K562 (cell line): ENCODE measurements at regions not wholly inside any gene's neighbourhood (a gene's known extent, or its start where the extent isn't known, plus 50 kb on each side); places are given as distances from the start of the nearest gene placed in this dataset.

Experiments
- ATAC-seq: fragments of 200-7000 bp; cut with Tn5 transposase; 3 replicates; pipeline ENCODE4 v1.9.1; 2020; ENCODE audit warnings: moderate library complexity
- BruUV-seq: library from RNA; stranded (reverse); fragments of 400-500 nt; replicated peaks from 2 replicates; lab custom pipeline; 2021; lab: Mats Ljungman, UMichigan
- CTCF ChIA-PET: fragments of 300-600 bp; formaldehyde crosslinking; extraction: SDS; loops from one replicate; lab custom pipeline; 2021; ENCODE audit warnings: low intra/inter-chr PET ratio; lab: Yijun Ruan, JAX
- POLR2A ChIA-PET: fragments of 300-600, 350-650 bp; sonication (Branson Sonifier 250); formaldehyde crosslinking; extraction: SDS; loops from one replicate; lab custom pipeline; 2021; ENCODE audit warnings: antibody characterized with exemption, inconsistent platforms; lab: Yijun Ruan, JAX
- DNase-seq, 4 experiments: peaks; one replicate each; pipeline versions ENCODE4 v3.0.0 to v3.0.0-alpha.2; 2011 to 2018; ENCODE audit warnings: low spot score in 3 of 4, mixed read lengths in 3 of 4; ENCODE audit errors: extremely low read depth in 1 of 4
- FAIRE-seq: peaks from 2 replicates; lab custom pipeline; 2011; peaks lifted over from hg19 to GRCh38; lab: Jason Lieb, UNC
- H2AFZ ChIP-seq: 2 replicates; pipeline ENCODE4 v1.6.0; 2011; ENCODE audit warnings: low read depth, low read length, control low read depth, inconsistent platforms
- H3K27ac ChIP-seq: fragments of 200-600 bp; 3 replicates; pipeline ENCODE4 v1.8.0; 2011; ENCODE audit warnings: low read depth, mild to moderate bottlenecking, control low read depth, inconsistent platforms, low read length, moderate library complexity, mixed read lengths; ENCODE audit errors: extremely low read depth
- H3K27me3 ChIP-seq, 2 experiments: fragments of 300-600 bp in 1 of 2; 2 replicates in 1 of 2; 3 replicates in 1 of 2; pipeline versions ENCODE4 v1.6.0 to v1.8.0; 2011; ENCODE audit warnings: inconsistent platforms in 2 of 2, low read length in 2 of 2, mild to moderate bottlenecking in 1 of 2, mixed read lengths in 1 of 2, moderate library complexity in 1 of 2; ENCODE audit not compliant: control insufficient read depth in 2 of 2, insufficient read depth in 2 of 2
- H3K36me3 ChIP-seq: fragments of 300-600 bp; 3 replicates; pipeline ENCODE4 v1.8.0; 2011; ENCODE audit warnings: mild to moderate bottlenecking, low read length, inconsistent platforms; ENCODE audit not compliant: control insufficient read depth, insufficient read depth
- H3K4me1 ChIP-seq, 2 experiments: fragments of 200-600 bp in 1 of 2; replicated peaks in 1 of 2; 2 replicates in 1 of 2; 3 replicates in 1 of 2; pipeline versions ENCODE4 v1.5.1 to v1.8.0; 2011; ENCODE audit warnings: inconsistent platforms in 2 of 2, low read length in 2 of 2, mild to moderate bottlenecking in 1 of 2, mixed read lengths in 1 of 2, moderate library complexity in 1 of 2; ENCODE audit not compliant: control insufficient read depth in 2 of 2, insufficient read depth in 2 of 2
- H3K4me2 ChIP-seq: 2 replicates; pipeline ENCODE4 v1.6.1; 2011; ENCODE audit warnings: low read length, control low read depth, inconsistent platforms, mixed read lengths; ENCODE audit not compliant: insufficient read depth
- H3K4me3 ChIP-seq: fragments of 200-600 bp; sonication (generic), shearing (Covaris generic); 2 replicates; pipeline ENCODE4 v1.5.1; 2016; ENCODE audit warnings: control low read depth, inconsistent platforms
- H3K79me2 ChIP-seq: fragments of 200-600 bp; 3 replicates; pipeline ENCODE4 v1.8.0; 2011; ENCODE audit warnings: low read length, inconsistent platforms; ENCODE audit not compliant: control insufficient read depth, insufficient read depth
- H3K9ac ChIP-seq, 2 experiments: 2 replicates each; pipeline versions ENCODE4 v1.6.0 to v1.6.1; 2011; ENCODE audit warnings: low read depth in 2 of 2, low read length in 2 of 2, control low read depth in 1 of 2, inconsistent platforms in 1 of 2, mild to moderate bottlenecking in 1 of 2, mixed read lengths in 1 of 2; ENCODE audit not compliant: insufficient read depth in 1 of 2
- H3K9me1 ChIP-seq: one replicate; pipeline ENCODE4 v1.6.0; 2011; ENCODE audit warnings: inconsistent platforms, mild to moderate bottlenecking, low read length, moderate library complexity; ENCODE audit not compliant: control insufficient read depth, insufficient read depth
- H3K9me3 ChIP-seq: replicated peaks from 2 replicates; pipeline ENCODE4 v1.5.1; 2011; ENCODE audit warnings: low read depth, low read length, inconsistent platforms; ENCODE audit not compliant: control insufficient read depth, insufficient read depth
- H4K20me1 ChIP-seq: replicated peaks from 2 replicates; pipeline ENCODE4 v1.6.1; 2011; ENCODE audit warnings: low read length, inconsistent platforms, mixed read lengths; ENCODE audit not compliant: control insufficient read depth, insufficient read depth
- ADNP ChIP-seq: fragments of 200-800 bp; sonication (Bioruptor generic); IDR thresholded peaks from 2 replicates; pipeline ENCODE4 v1.6.1; 2016; ENCODE audit warnings: missing genetic modification characterization, missing compliant biosample characterization
- DPF2 ChIP-seq: fragments of 450-650 bp; IDR thresholded peaks from 2 replicates; pipeline ENCODE4 v1.6.1; 2016
- HDAC6 ChIP-seq: IDR thresholded peaks from 2 replicates; pipeline ENCODE4 v1.6.1; 2012; ENCODE audit warnings: low read depth, mild to moderate bottlenecking, control low read depth, inconsistent platforms, low read length, moderate library complexity
- ILF3 ChIP-seq: fragments of 450-650 bp; IDR thresholded peaks from 2 replicates; pipeline ENCODE4 v1.6.1; 2018; ENCODE audit warnings: antibody characterized with exemption, mild to moderate bottlenecking, moderate library complexity, borderline replicate concordance
- NFATC3 ChIP-seq: fragments of 450-650 bp; IDR thresholded peaks from 2 replicates; pipeline ENCODE4 v1.6.1; 2017; ENCODE audit warnings: mild to moderate bottlenecking
- ZNF695 ChIP-seq: fragments of 450-650 bp; formaldehyde crosslinking; IDR thresholded peaks from 2 replicates; pipeline ENCODE4 v1.4.0; 2020; ENCODE audit warnings: mild to moderate bottlenecking, moderate library complexity
- WGBS: fragments of 100-300 bp; shearing (Covaris generic); methylation state at CpG from one replicate; pipeline ENCODE4 v1.1.6; 2016; ENCODE audit warnings: low coverage, mixed read lengths; ENCODE audit not compliant: insufficient coverage; ENCODE audit errors: missing lambda C conversion rate; 5-methylcytosine and 5-hydroxymethylcytosine counted together
- in situ Hi-C: fragments of 300-500 bp; cut with MboI; formaldehyde crosslinking; loops from 4 replicates; pipeline ENCODE4 v1.15.0; 2018; ENCODE audit warnings: inconsistent platforms, mixed read lengths
- intact Hi-C: fragments of 100-400 bp; cut with micrococcal nuclease; formaldehyde crosslinking; loops from 2 replicates; pipeline ENCODE4 v1.14.2; 2022
- TF ChIP-seq, protein P1 (sequence below): fragments of 450-650 bp; formaldehyde crosslinking; IDR thresholded peaks from 2 replicates; pipeline ENCODE4 v1.4.0; 2022; ENCODE audit warnings: missing genetic modification characterization

DNA sequence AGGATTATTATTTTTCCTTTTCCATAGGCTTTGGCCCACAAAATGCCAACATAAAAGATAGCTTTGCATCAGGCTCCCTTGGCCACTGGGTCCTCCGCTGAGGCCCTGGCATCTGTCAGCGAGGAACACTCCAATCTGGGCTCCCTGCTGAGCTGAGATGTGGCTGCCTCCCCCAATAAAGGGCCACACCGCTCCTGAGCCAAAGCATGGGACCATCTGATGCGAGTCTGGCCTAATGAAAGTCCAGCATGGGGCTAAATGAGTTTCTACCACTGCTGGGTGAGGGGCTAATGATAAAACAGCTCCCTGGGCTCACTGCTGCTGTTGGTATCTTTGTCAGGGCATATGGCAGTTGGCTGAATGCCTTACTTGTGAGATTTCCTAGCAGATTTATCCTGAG, 817.5 kb upstream of the SLC35B3 start:
- TF ChIP-seq ADNP (tag) (no peak), ILF3 (no peak), HDAC6 (no peak), NFATC3 (no peak), ZNF695 (CRISPR knock-in tag) (no peak), DPF2 (no peak)
- TF ChIP-seq, protein P1, sequence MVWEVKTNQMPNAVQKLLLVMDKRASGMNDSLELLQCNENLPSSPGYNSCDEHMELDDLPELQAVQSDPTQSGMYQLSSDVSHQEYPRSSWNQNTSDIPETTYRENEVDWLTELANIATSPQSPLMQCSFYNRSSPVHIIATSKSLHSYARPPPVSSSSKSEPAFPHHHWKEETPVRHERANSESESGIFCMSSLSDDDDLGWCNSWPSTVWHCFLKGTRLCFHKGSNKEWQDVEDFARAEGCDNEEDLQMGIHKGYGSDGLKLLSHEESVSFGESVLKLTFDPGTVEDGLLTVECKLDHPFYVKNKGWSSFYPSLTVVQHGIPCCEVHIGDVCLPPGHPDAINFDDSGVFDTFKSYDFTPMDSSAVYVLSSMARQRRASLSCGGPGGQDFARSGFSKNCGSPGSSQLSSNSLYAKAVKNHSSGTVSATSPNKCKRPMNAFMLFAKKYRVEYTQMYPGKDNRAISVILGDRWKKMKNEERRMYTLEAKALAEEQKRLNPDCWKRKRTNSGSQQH: no peak
- TF ChIP-seq, all 486 proteins: peak for 0
- Histone ChIP-seq H3K27me3 (no peaks in the 10 kb centered on the region), H4K20me1 (no peaks in the 10 kb centered on the region), H3K9me3 (no peaks in the 10 kb centered on the region), H3K27ac (no peak overlapping the region), H3K4me2 (no peak overlapping the region), H3K9me1 (no peaks in the 10 kb centered on the region), H3K4me1 (no peaks in the 10 kb centered on the region), H3K36me3 (no peaks in the 10 kb centered on the region), H3K9ac (no peak overlapping the region), H2AFZ (no peak overlapping the region), H3K4me3 (no peak overlapping the region), H3K79me2 (no peaks in the 10 kb centered on the region)
- no peak for ATAC-seq
- DNase-seq: no peak
- intact Hi-C loops: no loop called here
- FAIRE-seq: no peak
- in situ Hi-C loops: no loop called here
- no TSS peak for BruUV-seq
- WGBS: 0% methylated on average over 4 of the region's 4 CpGs
- POLR2A ChIA-PET: interaction anchor here (0.6 kb wide), 1 partner anchor 308 kb away, joined by 3 read pairs; no protein-coding TSS in a partner anchor
- CTCF ChIA-PET: no interaction called here
